ENCODE measurements at regions not wholly inside any gene's neighbourhood (a gene's known extent, or its start where the extent isn't known, plus 50 kb on each side); places are given as distances from the start of the nearest gene placed in this dataset.

- no peak for TF ChIP-seq CTCF (IDR thresholded peaks at IDR 0.05; ENCODE audit: low read depth, low read length, missing control alignments)
- Histone ChIP-seq H3K4me3 (ENCODE audit: low read depth, low read length) (no peak overlapping the region), H3K27me3 (replicated peaks) (no peaks in the 10 kb centered on the region), H3K36me3 (replicated peaks) (no peaks in the 10 kb centered on the region), H3K27ac (no peak overlapping the region)
- in situ Hi-C loops (cut with HindIII; ENCODE audit: low pct_ligation_motif_present, low sequenced_read_pairs) = no loop called here
- DNase-seq = no peak
Measured at GRCh38 chr2:177075254-177075653, 137.3 kb upstream of the HNRNPA3 start.

DNA sequence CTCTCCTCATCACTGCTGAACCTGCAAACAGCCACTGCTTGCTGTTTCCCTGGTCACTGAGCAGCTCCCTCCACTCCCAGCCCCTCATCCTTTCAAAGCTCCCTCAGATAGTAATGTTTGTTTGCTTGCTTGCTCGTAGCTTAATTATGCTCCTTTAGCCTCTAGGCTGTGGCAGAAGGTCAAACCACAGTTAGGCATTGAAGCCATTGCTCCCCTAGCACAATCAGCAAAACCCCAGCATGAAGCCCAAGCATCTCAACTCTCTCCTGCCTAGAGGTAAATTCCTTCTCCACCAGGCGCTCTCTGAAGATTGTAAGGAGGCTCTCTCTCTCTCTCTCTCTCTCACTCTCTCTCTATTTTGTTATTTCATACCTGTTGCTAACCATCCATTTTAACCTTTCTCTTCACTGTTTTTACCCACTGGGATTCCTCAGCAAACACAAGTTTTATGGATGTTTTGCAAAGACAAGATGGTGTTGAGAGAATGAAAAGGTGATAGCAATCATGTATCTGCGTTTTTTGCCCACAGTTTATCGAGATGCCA, 135.9 kb upstream of the HNRNPA3 start:
- no peak overlapping the region for H3K27ac ChIP-seq
- no peak for TF ChIP-seq CTCF (IDR thresholded peaks at IDR 0.05; ENCODE audit: low read depth, low read length, missing control alignments)
- in situ Hi-C loops (cut with HindIII; ENCODE audit: low pct_ligation_motif_present, low sequenced_read_pairs) = no loop called here
- no peak for DNase-seq
- H3K27me3 ChIP-seq (replicated peaks) = no peaks in the 10 kb centered on the region
- no peaks in the 10 kb centered on the region for H3K36me3 ChIP-seq (replicated peaks)
- no peak overlapping the region for H3K4me3 ChIP-seq (ENCODE audit: low read depth, low read length)

DNA sequence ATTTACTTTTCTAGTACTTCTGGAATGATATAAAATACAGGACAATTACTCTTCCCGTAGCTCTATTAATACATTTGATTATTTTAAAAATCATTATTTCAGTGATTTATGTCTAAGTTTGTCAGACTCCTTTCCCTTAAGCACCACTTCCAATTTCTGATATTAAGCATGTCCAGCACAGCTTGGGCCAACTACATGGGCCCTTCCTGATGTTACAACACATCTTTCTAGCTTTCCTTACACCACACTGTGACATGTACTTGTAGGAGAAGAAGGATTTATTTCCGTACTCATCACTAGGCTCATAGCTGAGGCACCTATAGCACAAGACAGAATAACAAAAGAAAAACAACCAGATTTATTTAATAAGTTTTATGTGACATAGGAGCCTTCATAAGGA, 134.8 kb upstream of the HNRNPA3 start:
- no peaks in the 10 kb centered on the region for H3K36me3 ChIP-seq (replicated peaks)
- no peaks in the 10 kb centered on the region for H3K27me3 ChIP-seq (replicated peaks)
- no peak for DNase-seq
- no peak for TF ChIP-seq CTCF (IDR thresholded peaks at IDR 0.05; ENCODE audit: low read depth, low read length, missing control alignments)
- in situ Hi-C loops (cut with HindIII; ENCODE audit: low pct_ligation_motif_present, low sequenced_read_pairs) = no loop called here
- H3K27ac ChIP-seq = no peak overlapping the region
- H3K4me3 ChIP-seq (ENCODE audit: low read depth, low read length) = no peak overlapping the region

GRCh38 chr2:177078416-177078815, 134.2 kb upstream of the HNRNPA3 start:
- H3K27ac ChIP-seq = no peak overlapping the region
- no peaks in the 10 kb centered on the region for H3K36me3 ChIP-seq (replicated peaks)
- TF ChIP-seq CTCF (IDR thresholded peaks at IDR 0.05; ENCODE audit: low read depth, low read length, missing control alignments) = no peak
- no peak for DNase-seq
- in situ Hi-C loops (cut with HindIII; ENCODE audit: low pct_ligation_motif_present, low sequenced_read_pairs) = no loop called here
- no peak overlapping the region for H3K4me3 ChIP-seq (ENCODE audit: low read depth, low read length)
- H3K27me3 ChIP-seq (replicated peaks) = no peaks in the 10 kb centered on the region

DNA sequence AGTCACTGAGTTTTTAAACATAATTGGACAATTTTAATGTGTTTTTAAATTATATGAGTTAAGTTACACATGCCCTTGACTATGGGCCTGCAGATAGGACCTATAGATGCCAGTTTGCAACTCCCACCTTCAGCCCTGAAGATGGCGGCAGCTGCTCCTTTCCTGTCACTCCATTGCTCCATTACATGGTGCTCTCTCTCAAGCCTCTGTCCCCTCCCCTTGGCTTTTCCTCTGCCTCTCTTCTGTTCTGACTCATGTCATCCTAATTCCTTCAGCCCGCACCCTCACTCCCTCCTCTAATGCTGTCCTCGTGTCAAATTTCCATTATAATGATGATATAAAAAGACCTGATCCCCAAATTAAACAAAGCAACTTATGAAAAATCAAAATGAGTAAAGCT, 133.7 kb upstream of the HNRNPA3 start:
- H3K27ac ChIP-seq = no peak overlapping the region
- in situ Hi-C loops (cut with HindIII; ENCODE audit: low pct_ligation_motif_present, low sequenced_read_pairs) = no loop called here
- no peak for DNase-seq
- H3K27me3 ChIP-seq (replicated peaks) = no peaks in the 10 kb centered on the region
- H3K36me3 ChIP-seq (replicated peaks) = no peaks in the 10 kb centered on the region
- H3K4me3 ChIP-seq (ENCODE audit: low read depth, low read length) = no peak overlapping the region
- TF ChIP-seq CTCF (IDR thresholded peaks at IDR 0.05; ENCODE audit: low read depth, low read length, missing control alignments) = no peak

DNA sequence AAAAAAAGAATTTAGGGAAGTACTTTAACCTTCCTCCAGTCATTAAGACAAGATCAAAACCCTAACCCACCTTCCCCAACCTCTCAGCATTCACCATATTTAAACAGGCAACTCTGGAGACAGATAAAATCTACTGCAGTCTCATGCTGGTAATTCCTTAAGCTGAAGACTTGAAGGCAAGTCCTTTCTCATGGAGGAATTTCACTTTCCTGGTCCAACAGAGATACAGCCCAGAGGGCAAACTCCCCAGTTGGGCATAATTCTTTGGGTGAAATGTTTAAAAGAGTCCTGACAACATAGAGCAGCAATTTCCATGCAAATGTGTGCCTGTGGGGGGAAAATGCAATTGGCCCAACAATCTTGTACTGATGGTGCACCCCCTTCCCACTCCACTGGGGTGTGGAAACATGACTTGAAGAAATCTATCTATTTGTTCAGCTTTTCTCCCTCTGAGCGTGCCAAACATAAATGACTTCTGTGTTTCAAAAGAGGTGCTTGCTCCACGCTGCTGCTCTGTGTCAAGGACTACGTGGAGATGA, 131.8 kb upstream of the HNRNPA3 start:
- no peaks in the 10 kb centered on the region for H3K27me3 ChIP-seq (replicated peaks)
- no peaks in the 10 kb centered on the region for H3K36me3 ChIP-seq (replicated peaks)
- TF ChIP-seq CTCF (IDR thresholded peaks at IDR 0.05; ENCODE audit: low read depth, low read length, missing control alignments) = no peak
- DNase-seq = no peak
- in situ Hi-C loops (cut with HindIII; ENCODE audit: low pct_ligation_motif_present, low sequenced_read_pairs) = no loop called here
- H3K4me3 ChIP-seq (ENCODE audit: low read depth, low read length) = no peak overlapping the region
- H3K27ac ChIP-seq = no peak overlapping the region
